WTC11 (cell line): ENCODE measurements at regions not wholly inside any gene's neighbourhood (a gene's known extent, or its start where the extent isn't known, plus 50 kb on each side); places are given as distances from the start of the nearest gene placed in this dataset.

Source experiments
- ERG ChIP-seq: fragments of 250-450 bp; sonication (Bioruptor Pico); IDR thresholded peaks from 2 replicates; pipeline ENCODE4 v1.8.0; 2021; ENCODE audit warnings: mild to moderate bottlenecking
- ETV6 ChIP-seq: sonication (generic); formaldehyde crosslinking; IDR thresholded peaks from 2 replicates; pipeline ENCODE4 v1.8.1; 2022; ENCODE audit warnings: mild to moderate bottlenecking, missing genetic modification reagents
- IRF2 ChIP-seq: sonication (generic); formaldehyde crosslinking; IDR thresholded peaks from 2 replicates; pipeline ENCODE4 v1.8.0; 2022; ENCODE audit warnings: low read depth, missing genetic modification reagents, borderline replicate concordance
- NR3C1 ChIP-seq: sonication (generic); formaldehyde crosslinking; conservative IDR thresholded peaks from 2 replicates; pipeline ENCODE4 v1.8.1; 2023; ENCODE audit warnings: low read depth, mild to moderate bottlenecking, missing genetic modification reagents
- SMAD3 ChIP-seq: sonication (generic); formaldehyde crosslinking; IDR thresholded peaks from 2 replicates; pipeline ENCODE4 v1.8.0; 2022; ENCODE audit warnings: missing genetic modification reagents, mild to moderate bottlenecking, borderline replicate concordance
- TCF7 ChIP-seq: sonication (generic); formaldehyde crosslinking; IDR thresholded peaks from 2 replicates; pipeline ENCODE4 v1.8.0; 2022; ENCODE audit warnings: mild to moderate bottlenecking, low read depth, missing genetic modification reagents, moderate library complexity
- USF1 ChIP-seq: sonication (generic); formaldehyde crosslinking; IDR thresholded peaks from 2 replicates; pipeline ENCODE4 v1.8.0; 2022; ENCODE audit warnings: mild to moderate bottlenecking, missing genetic modification reagents
- ZNF121 ChIP-seq: sonication (generic); formaldehyde crosslinking; IDR thresholded peaks from 2 replicates; pipeline ENCODE4 v1.8.0; 2023; ENCODE audit warnings: missing genetic modification reagents
- TF ChIP-seq, protein P1 (sequence below): fragments of 200-600 bp; IDR thresholded peaks from 2 replicates; pipeline ENCODE4 v1.8.0; 2022; ENCODE audit warnings: antibody characterized with exemption

DNA sequence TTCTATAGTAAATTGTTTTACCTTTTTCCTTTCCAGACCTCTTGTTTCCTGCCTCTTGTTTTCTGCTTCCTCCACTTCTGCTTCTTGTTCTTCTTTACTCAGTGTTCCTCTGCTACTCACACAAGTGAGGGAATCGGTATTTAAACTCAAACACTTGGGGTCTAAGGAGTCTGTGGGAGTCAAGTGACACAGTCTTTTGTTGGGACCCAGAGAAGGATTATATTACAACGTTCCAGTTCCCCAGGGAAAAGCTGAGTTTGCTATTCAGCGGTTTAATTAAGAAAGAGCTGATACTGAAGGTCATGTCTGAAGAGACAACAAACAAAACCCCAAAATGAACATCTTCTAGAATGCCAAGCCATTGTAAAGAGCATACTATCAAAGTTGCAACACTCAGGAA, 107.8 kb upstream of the CITED2 start:
- TF ChIP-seq USF1 (CRISPR knock-in tag) (no peak), ZNF121 (CRISPR knock-in tag) (no peak), NR3C1 (CRISPR knock-in tag) (no peak), TCF7 (CRISPR knock-in tag) (no peak), IRF2 (CRISPR knock-in tag) (no peak), ETV6 (CRISPR knock-in tag) (no peak), ERG (CRISPR knock-in tag) (no peak), SMAD3 (CRISPR knock-in tag) (no peak)
- TF ChIP-seq, protein P1, sequence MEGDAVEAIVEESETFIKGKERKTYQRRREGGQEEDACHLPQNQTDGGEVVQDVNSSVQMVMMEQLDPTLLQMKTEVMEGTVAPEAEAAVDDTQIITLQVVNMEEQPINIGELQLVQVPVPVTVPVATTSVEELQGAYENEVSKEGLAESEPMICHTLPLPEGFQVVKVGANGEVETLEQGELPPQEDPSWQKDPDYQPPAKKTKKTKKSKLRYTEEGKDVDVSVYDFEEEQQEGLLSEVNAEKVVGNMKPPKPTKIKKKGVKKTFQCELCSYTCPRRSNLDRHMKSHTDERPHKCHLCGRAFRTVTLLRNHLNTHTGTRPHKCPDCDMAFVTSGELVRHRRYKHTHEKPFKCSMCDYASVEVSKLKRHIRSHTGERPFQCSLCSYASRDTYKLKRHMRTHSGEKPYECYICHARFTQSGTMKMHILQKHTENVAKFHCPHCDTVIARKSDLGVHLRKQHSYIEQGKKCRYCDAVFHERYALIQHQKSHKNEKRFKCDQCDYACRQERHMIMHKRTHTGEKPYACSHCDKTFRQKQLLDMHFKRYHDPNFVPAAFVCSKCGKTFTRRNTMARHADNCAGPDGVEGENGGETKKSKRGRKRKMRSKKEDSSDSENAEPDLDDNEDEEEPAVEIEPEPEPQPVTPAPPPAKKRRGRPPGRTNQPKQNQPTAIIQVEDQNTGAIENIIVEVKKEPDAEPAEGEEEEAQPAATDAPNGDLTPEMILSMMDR, result no peak
